GM12878 (cell line): ENCODE measurements at regions not wholly inside any gene's neighbourhood (a gene's known extent, or its start where the extent isn't known, plus 50 kb on each side); places are given as distances from the start of the nearest gene placed in this dataset.

Experiments
- ATAC-seq: fragments of 200-7000 bp; cut with Tn5 transposase; 3 replicates; pipeline ENCODE4 v1.9.1; 2020; ENCODE audit warnings: mild to moderate bottlenecking, moderate library complexity
- BruUV-seq: library from RNA; stranded (reverse); fragments of 400-500 nt; replicated peaks from 2 replicates; lab custom pipeline; 2021; lab: Mats Ljungman, UMichigan
- CTCF ChIA-PET: fragments of 300-600 bp; sonication (Branson Sonifier 250); formaldehyde crosslinking; extraction: SDS; loops from one replicate; lab custom pipeline; 2021; ENCODE audit warnings: inconsistent platforms; lab: Yijun Ruan, JAX
- POLR2A ChIA-PET: fragments of 350-600 bp; formaldehyde crosslinking; extraction: SDS; loops from one replicate; lab custom pipeline; 2021; ENCODE audit warnings: inconsistent platforms; lab: Charles Lee
- RAD21 ChIA-PET: fragments of 300-600 bp; sonication (Branson Sonifier 250); formaldehyde crosslinking; loops from one replicate; lab custom pipeline; 2023; ENCODE audit warnings: antibody characterized with exemption; ENCODE audit not compliant: unreplicated experiment; lab: Charles Lee
- SMC1A ChIA-PET: fragments of 300-600 bp; sonication (Branson Sonifier 250); formaldehyde crosslinking; loops from one replicate; lab custom pipeline; 2023; ENCODE audit not compliant: unreplicated experiment, uncharacterized antibody; lab: Charles Lee
- DNase-seq: peaks from one replicate; pipeline ENCODE4 v3.0.0-alpha.2; 2011; ENCODE audit warnings: low read depth, low spot score
- FAIRE-seq: peaks from 3 replicates; lab custom pipeline; 2011; peaks lifted over from hg19 to GRCh38; lab: Jason Lieb, UNC
- H2AFZ ChIP-seq: 2 replicates; pipeline ENCODE4 v1.6.0; 2011; ENCODE audit warnings: low read depth, low read length, control low read depth; ENCODE audit not compliant: control insufficient read depth
- H3K27ac ChIP-seq: 2 replicates; pipeline ENCODE4 v1.5.1; 2011; ENCODE audit warnings: control low read depth; ENCODE audit not compliant: control insufficient read depth, insufficient read depth
- H3K27me3 ChIP-seq, 2 experiments: replicated peaks in 1 of 2; 2 replicates each; pipeline versions ENCODE4 v1.6.0 to v1.6.1; 2011; ENCODE audit warnings: low read length in 1 of 2; ENCODE audit not compliant: control insufficient read depth in 2 of 2, insufficient read depth in 2 of 2
- H3K36me3 ChIP-seq, 2 experiments: 2 replicates each; pipeline ENCODE4 v1.5.1; 2011; ENCODE audit warnings: low read length in 1 of 2; ENCODE audit not compliant: control insufficient read depth in 2 of 2, insufficient read depth in 2 of 2
- H3K4me1 ChIP-seq: 2 replicates; pipeline ENCODE4 v1.6.1; 2011; ENCODE audit warnings: mild to moderate bottlenecking, low read length, moderate library complexity, mixed read lengths; ENCODE audit not compliant: control insufficient read depth, insufficient read depth
- H3K4me2 ChIP-seq: 2 replicates; pipeline ENCODE4 v1.6.0; 2011; ENCODE audit warnings: control low read depth; ENCODE audit not compliant: control insufficient read depth, insufficient read depth
- H3K4me3 ChIP-seq: fragments of 200-600 bp; sonication (generic); 2 replicates; pipeline ENCODE4 v1.5.1; 2016
- H3K79me2 ChIP-seq: 2 replicates; pipeline ENCODE4 v1.6.0; 2011; ENCODE audit warnings: low read length; ENCODE audit not compliant: control insufficient read depth, insufficient read depth
- H3K9ac ChIP-seq: 2 replicates; pipeline ENCODE4 v1.8.0; 2011; ENCODE audit warnings: low read length, control low read depth, mixed read lengths; ENCODE audit not compliant: control insufficient read depth, insufficient read depth
- H3K9me3 ChIP-seq: replicated peaks from 3 replicates; pipeline ENCODE4 v1.5.1; 2011; ENCODE audit warnings: mild to moderate bottlenecking, low read length; ENCODE audit not compliant: control insufficient read depth, insufficient read depth
- H4K20me1 ChIP-seq: 2 replicates; pipeline ENCODE4 v1.6.0; 2011; ENCODE audit not compliant: control insufficient read depth, insufficient read depth
- EP300 ChIP-seq, 2 experiments: fragments of 150-350 bp in 1 of 2; IDR thresholded peaks; 2 replicates each; pipeline ENCODE4 v1.6.1; 2011 to 2012; ENCODE audit warnings: low read depth in 2 of 2, low read length in 2 of 2, borderline replicate concordance in 1 of 2, improper control_type of control experiment in 1 of 2, inconsistent platforms in 1 of 2; ENCODE audit not compliant: control insufficient read depth in 1 of 2
- JUNB ChIP-seq: IDR thresholded peaks from 2 replicates; pipeline ENCODE4 v1.6.1; 2016; ENCODE audit warnings: antibody characterized with exemption, mild to moderate bottlenecking
- JUND ChIP-seq: IDR thresholded peaks from 2 replicates; pipeline ENCODE4 v1.6.1; 2012; ENCODE audit warnings: low read depth, mild to moderate bottlenecking, low read length, improper control_type of control experiment, moderate library complexity
- MTA2 ChIP-seq: fragments of 450-650 bp; IDR thresholded peaks from 2 replicates; pipeline ENCODE4 v1.6.1; 2016; ENCODE audit warnings: low read depth, mild to moderate bottlenecking, moderate library complexity
- NFYA ChIP-seq: IDR thresholded peaks from 2 replicates; pipeline ENCODE4 v1.6.1; 2011; ENCODE audit warnings: low read depth, mild to moderate bottlenecking, low read length, improper control_type of control experiment, borderline replicate concordance
- NR2C1 ChIP-seq: fragments of 450-650 bp; IDR thresholded peaks from 2 replicates; pipeline ENCODE4 v1.6.1; 2017; ENCODE audit warnings: antibody characterized with exemption, mild to moderate bottlenecking, moderate library complexity
- POLR2AphosphoS2 ChIP-seq: IDR thresholded peaks from 2 replicates; pipeline ENCODE4 v1.6.1; 2011; ENCODE audit warnings: low read depth, mild to moderate bottlenecking, low read length, improper control_type of control experiment, moderate library complexity
- POU2F2 ChIP-seq: IDR thresholded peaks from 3 replicates; pipeline ENCODE4 v1.6.1; 2011; ENCODE audit warnings: low read depth, mild to moderate bottlenecking, low read length, borderline replicate concordance
- RFX5 ChIP-seq: IDR thresholded peaks from 2 replicates; pipeline ENCODE4 v1.6.1; 2011; ENCODE audit warnings: low read depth, low read length, improper control_type of control experiment
- SREBF1 ChIP-seq: IDR thresholded peaks from 2 replicates; pipeline ENCODE4 v1.6.1; 2012; ENCODE audit warnings: mild to moderate bottlenecking, low read length
- STAT3 ChIP-seq: IDR thresholded peaks from 2 replicates; pipeline ENCODE4 v1.6.1; 2011; ENCODE audit warnings: low read depth, low read length, improper control_type of control experiment
- SUPT20H ChIP-seq: IDR thresholded peaks from 2 replicates; pipeline ENCODE4 v1.6.1; 2011; ENCODE audit warnings: low read depth, mild to moderate bottlenecking, low read length, moderate library complexity, borderline replicate concordance; ENCODE audit not compliant: control insufficient read depth
- TCF3 ChIP-seq: IDR thresholded peaks from 2 replicates; pipeline ENCODE4 v1.6.1; 2012; ENCODE audit warnings: low read depth, mild to moderate bottlenecking, low read length, borderline replicate concordance; ENCODE audit not compliant: insufficient read depth
- ZZZ3 ChIP-seq: IDR thresholded peaks from 2 replicates; pipeline ENCODE4 v1.6.1; 2011; ENCODE audit warnings: low read depth; ENCODE audit not compliant: control insufficient read depth, insufficient read length
- WGBS: methylation state at CpG from one replicate; pipeline ENCODE4 v1.1.6; 2016; ENCODE audit warnings: low lambda C conversion rate; ENCODE audit not compliant: insufficient replicate concordance, insufficient coverage; ENCODE audit errors: missing lambda C conversion rate; 5-methylcytosine and 5-hydroxymethylcytosine counted together
- in situ Hi-C: fragments of 300-500 bp; cut with MboI; formaldehyde crosslinking; loops from 9 replicates; pipeline ENCODE4 v1.14.3; 2018; ENCODE audit warnings: mixed read lengths
- intact Hi-C: fragments of 100-400 bp; cut with micrococcal nuclease; formaldehyde crosslinking; loops from one replicate; pipeline ENCODE4 v1.14.2; 2022; ENCODE audit not compliant: unreplicated experiment
- TF ChIP-seq, protein P1 (sequence below): IDR thresholded peaks from 2 replicates; pipeline ENCODE4 v1.6.1; 2011; ENCODE audit warnings: low read depth, low read length, improper control_type of control experiment, borderline replicate concordance
- TF ChIP-seq, protein P2 (sequence below): fragments of 450-650 bp; IDR thresholded peaks from 2 replicates; pipeline ENCODE4 v1.6.1; 2017; ENCODE audit warnings: mild to moderate bottlenecking, low read depth, inconsistent platforms; ENCODE audit not compliant: poor library complexity, severe bottlenecking
- TF ChIP-seq, protein P3 (sequence below): fragments of 450-650 bp; formaldehyde crosslinking; IDR thresholded peaks from 2 replicates; pipeline ENCODE4 v1.4.0; 2020; ENCODE audit warnings: mild to moderate bottlenecking, moderate library complexity

DNA sequence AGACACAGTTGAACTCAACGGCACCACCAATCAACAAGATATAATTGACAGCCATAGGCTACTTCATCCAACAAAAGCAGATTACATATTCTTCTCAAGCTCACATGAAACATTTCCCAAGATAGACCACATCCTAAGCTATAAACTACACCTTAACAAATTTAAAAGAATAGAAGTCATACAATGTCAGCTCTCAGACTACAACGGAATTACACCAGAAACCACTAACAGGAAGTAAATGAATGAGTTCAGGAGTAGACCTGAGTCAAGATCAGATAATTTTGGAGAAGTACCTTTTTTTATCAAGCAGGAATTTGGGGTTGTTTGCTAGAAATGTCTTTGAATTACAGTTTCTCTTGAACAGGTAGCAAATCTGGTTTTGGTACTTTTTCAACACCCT is 237.8 kb downstream of the TBX18 start (continued):
- peak in 1 of 2 experiments; percentile 42; a peak in 1 of 4 replicates for TF ChIP-seq EP300 (IDR thresholded peaks at IDR 0.05; ENCODE audit: borderline replicate concordance in 1 of 2, control insufficient read depth in 1 of 2, low read depth in 2 of 2, low read length in 2 of 2)
- TF ChIP-seq, all 136 proteins: peak for 8

DNA sequence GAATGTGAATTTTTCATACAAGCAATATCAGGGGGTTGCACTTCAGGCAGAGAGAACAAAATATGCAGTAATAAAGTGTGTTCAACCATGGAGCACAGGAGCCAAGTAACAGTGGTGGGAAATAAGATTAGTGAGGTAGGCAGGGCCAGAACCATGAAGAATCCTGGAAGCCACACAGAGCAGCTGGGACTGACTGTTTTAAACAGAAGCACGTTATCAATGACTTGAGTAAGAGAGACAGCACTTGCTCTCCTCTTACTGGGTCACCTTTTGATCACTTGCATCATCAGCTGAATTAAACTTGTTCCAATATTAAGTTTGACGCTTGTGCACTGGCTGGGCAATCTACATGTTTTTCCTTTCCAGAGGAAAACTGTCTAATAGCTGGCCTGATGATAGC is 238.5 kb downstream of the TBX18 start:
- ChIA-PET RAD21 (no interaction called here), POLR2A (interaction anchor here (0.8 kb wide), 1 partner anchor 211 kb away, joined by 4 read pairs; no protein-coding TSS in a partner anchor), CTCF (interaction anchor here (0.7 kb wide), 1 partner anchor 12 kb away, joined by 3 read pairs; no protein-coding TSS in a partner anchor), SMC1A (interaction anchor here (0.6 to 1.4 kb wide), 7 partner anchors 12 to 212 kb away, joined by 3 to 5 read pairs (median 4); no protein-coding TSS in a partner anchor)
- Histone ChIP-seq H3K27ac (no peak overlapping the region), H3K4me2 (no peak overlapping the region), H3K4me1 (no peaks in the 10 kb centered on the region), H4K20me1 (no peaks in the 10 kb centered on the region), H3K9me3 (no peaks in the 10 kb centered on the region), H3K27me3 (no peaks in the 10 kb centered on the region), H3K4me3 (no peak overlapping the region), H3K36me3 (no peaks in the 10 kb centered on the region), H2AFZ (no peak overlapping the region), H3K9ac (no peak overlapping the region), H3K79me2 (no peaks in the 10 kb centered on the region)
- 38% methylated on average over 2 of the region's 2 CpGs for WGBS
- FAIRE-seq (no peak), ATAC-seq (no peak), DNase-seq (no peak)
- BruUV-seq: no TSS peak
- intact Hi-C loops: no loop called here
- in situ Hi-C loops: no loop called here
- no peak for TF ChIP-seq JUND
- TF ChIP-seq, protein P1, sequence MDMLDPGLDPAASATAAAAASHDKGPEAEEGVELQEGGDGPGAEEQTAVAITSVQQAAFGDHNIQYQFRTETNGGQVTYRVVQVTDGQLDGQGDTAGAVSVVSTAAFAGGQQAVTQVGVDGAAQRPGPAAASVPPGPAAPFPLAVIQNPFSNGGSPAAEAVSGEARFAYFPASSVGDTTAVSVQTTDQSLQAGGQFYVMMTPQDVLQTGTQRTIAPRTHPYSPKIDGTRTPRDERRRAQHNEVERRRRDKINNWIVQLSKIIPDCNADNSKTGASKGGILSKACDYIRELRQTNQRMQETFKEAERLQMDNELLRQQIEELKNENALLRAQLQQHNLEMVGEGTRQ: no peak
- no peak for TF ChIP-seq MTA2
- no peak for TF ChIP-seq POLR2AphosphoS2
- TF ChIP-seq POU2F2: no peak
- TF ChIP-seq JUNB: no peak
- no peak for TF ChIP-seq TCF3
- TF ChIP-seq NR2C1: no peak
- no peak for TF ChIP-seq SUPT20H
- no peak for TF ChIP-seq SREBF1
- TF ChIP-seq, protein P2, sequence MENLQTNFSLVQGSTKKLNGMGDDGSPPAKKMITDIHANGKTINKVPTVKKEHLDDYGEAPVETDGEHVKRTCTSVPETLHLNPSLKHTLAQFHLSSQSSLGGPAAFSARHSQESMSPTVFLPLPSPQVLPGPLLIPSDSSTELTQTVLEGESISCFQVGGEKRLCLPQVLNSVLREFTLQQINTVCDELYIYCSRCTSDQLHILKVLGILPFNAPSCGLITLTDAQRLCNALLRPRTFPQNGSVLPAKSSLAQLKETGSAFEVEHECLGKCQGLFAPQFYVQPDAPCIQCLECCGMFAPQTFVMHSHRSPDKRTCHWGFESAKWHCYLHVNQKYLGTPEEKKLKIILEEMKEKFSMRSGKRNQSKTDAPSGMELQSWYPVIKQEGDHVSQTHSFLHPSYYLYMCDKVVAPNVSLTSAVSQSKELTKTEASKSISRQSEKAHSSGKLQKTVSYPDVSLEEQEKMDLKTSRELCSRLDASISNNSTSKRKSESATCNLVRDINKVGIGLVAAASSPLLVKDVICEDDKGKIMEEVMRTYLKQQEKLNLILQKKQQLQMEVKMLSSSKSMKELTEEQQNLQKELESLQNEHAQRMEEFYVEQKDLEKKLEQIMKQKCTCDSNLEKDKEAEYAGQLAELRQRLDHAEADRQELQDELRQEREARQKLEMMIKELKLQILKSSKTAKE: no peak
- no peak for TF ChIP-seq RFX5
- TF ChIP-seq ZZZ3: no peak
- no peak for TF ChIP-seq STAT3
- no peak for TF ChIP-seq NFYA
- TF ChIP-seq, protein P3, sequence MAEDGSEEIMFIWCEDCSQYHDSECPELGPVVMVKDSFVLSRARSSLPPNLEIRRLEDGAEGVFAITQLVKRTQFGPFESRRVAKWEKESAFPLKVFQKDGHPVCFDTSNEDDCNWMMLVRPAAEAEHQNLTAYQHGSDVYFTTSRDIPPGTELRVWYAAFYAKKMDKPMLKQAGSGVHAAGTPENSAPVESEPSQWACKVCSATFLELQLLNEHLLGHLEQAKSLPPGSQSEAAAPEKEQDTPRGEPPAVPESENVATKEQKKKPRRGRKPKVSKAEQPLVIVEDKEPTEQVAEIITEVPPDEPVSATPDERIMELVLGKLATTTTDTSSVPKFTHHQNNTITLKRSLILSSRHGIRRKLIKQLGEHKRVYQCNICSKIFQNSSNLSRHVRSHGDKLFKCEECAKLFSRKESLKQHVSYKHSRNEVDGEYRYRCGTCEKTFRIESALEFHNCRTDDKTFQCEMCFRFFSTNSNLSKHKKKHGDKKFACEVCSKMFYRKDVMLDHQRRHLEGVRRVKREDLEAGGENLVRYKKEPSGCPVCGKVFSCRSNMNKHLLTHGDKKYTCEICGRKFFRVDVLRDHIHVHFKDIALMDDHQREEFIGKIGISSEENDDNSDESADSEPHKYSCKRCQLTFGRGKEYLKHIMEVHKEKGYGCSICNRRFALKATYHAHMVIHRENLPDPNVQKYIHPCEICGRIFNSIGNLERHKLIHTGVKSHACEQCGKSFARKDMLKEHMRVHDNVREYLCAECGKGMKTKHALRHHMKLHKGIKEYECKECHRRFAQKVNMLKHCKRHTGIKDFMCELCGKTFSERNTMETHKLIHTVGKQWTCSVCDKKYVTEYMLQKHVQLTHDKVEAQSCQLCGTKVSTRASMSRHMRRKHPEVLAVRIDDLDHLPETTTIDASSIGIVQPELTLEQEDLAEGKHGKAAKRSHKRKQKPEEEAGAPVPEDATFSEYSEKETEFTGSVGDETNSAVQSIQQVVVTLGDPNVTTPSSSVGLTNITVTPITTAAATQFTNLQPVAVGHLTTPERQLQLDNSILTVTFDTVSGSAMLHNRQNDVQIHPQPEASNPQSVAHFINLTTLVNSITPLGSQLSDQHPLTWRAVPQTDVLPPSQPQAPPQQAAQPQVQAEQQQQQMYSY (CRISPR knock-in tag): no peak
